ENCODE measurements at regions not wholly inside any gene's neighbourhood (a gene's known extent, or its start where the extent isn't known, plus 50 kb on each side); places are given as distances from the start of the nearest gene placed in this dataset.

DNA sequence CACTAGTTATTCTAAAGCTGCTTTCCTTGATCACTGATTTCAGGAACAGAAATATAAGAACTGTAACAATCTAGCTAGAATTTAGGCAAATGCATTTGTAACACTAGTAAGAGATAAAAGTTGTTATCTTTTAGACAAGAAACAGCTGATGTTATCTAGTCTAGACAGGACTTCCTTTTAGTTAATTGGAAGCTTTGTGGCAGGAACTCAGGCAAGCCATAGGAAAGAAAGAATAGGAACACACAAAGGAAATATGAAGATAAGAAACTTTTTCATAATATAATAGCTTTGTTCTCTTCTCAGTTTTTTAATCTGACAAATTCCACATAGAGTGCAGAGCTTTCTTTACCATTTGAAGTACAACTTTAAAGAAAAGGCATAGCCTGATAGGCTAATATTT, 59.0 kb upstream of the AGR3 start:
- TF ChIP-seq, protein P1, sequence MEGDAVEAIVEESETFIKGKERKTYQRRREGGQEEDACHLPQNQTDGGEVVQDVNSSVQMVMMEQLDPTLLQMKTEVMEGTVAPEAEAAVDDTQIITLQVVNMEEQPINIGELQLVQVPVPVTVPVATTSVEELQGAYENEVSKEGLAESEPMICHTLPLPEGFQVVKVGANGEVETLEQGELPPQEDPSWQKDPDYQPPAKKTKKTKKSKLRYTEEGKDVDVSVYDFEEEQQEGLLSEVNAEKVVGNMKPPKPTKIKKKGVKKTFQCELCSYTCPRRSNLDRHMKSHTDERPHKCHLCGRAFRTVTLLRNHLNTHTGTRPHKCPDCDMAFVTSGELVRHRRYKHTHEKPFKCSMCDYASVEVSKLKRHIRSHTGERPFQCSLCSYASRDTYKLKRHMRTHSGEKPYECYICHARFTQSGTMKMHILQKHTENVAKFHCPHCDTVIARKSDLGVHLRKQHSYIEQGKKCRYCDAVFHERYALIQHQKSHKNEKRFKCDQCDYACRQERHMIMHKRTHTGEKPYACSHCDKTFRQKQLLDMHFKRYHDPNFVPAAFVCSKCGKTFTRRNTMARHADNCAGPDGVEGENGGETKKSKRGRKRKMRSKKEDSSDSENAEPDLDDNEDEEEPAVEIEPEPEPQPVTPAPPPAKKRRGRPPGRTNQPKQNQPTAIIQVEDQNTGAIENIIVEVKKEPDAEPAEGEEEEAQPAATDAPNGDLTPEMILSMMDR (IDR thresholded peaks at IDR 0.05) = no peak
- TF ChIP-seq POLR2A (IDR thresholded peaks at IDR 0.05) (no peak), EP300 (IDR thresholded peaks at IDR 0.05) (no peak)
